GM12892 (cell line): ENCODE measurements at regions not wholly inside any gene's neighbourhood (a gene's known extent, or its start where the extent isn't known, plus 50 kb on each side); places are given as distances from the start of the nearest gene placed in this dataset.

ENCODE experiments used
- POLR2A ChIP-seq: IDR thresholded peaks from 2 replicates; pipeline ENCODE4 v1.6.1; 2011; ENCODE audit warnings: low read depth, low read length, control low read depth
- POLR2AphosphoS5 ChIP-seq: IDR thresholded peaks from 2 replicates; pipeline ENCODE4 v1.6.1; 2011; ENCODE audit warnings: low read depth, low read length, control low read depth

GRCh38 chr2:45115181-45115580 is 105.9 kb upstream of the SIX2 start:
- no peak for TF ChIP-seq POLR2A
- no peak for TF ChIP-seq POLR2AphosphoS5
